ENCODE measurements at regions not wholly inside any gene's neighbourhood (a gene's known extent, or its start where the extent isn't known, plus 50 kb on each side); places are given as distances from the start of the nearest gene placed in this dataset.

GRCh38 chr13:31978021-31978420 lies 53.6 kb upstream of the FRY start:
- Histone ChIP-seq H4K20me1 (ENCODE audit: control insufficient read depth, insufficient read depth, low read depth, low read length) (no peaks in the 10 kb centered on the region), H3K4me1 (ENCODE audit: control insufficient read depth, low read length) (no peaks in the 10 kb centered on the region), H3K4me3 (ENCODE audit: low read length) (no peak overlapping the region), H3K9me3 (ENCODE audit: control insufficient read depth, insufficient read depth, low read length) (no peaks in the 10 kb centered on the region), H3K27me3 (ENCODE audit: control insufficient read depth, low read length) (no peaks in the 10 kb centered on the region), H3K9me2 (replicated peaks; ENCODE audit: control insufficient read depth, low read length) (no peaks in the 10 kb centered on the region), H3K36me3 (ENCODE audit: control insufficient read depth, low read length) (no peaks in the 10 kb centered on the region), H3K4me2 (ENCODE audit: low read length) (no peak overlapping the region), H3K27ac (ENCODE audit: low read depth, low read length) (no peak overlapping the region), H3K79me2 (ENCODE audit: control insufficient read depth, low read length) (no peaks in the 10 kb centered on the region), H3F3A (ENCODE audit: control insufficient read depth, insufficient read depth) (no peaks in the 10 kb centered on the region)
- no peak for TF ChIP-seq EZH2phosphoT487 (IDR thresholded peaks at IDR 0.05; ENCODE audit: borderline replicate concordance, low read length)
- TF ChIP-seq CTCF (IDR thresholded peaks at IDR 0.05; ENCODE audit: low read depth, low read length, poor library complexity, severe bottlenecking): no peak

- Histone ChIP-seq H3K4me2 (ENCODE audit: low read length) (no peak overlapping the region), H3K27ac (ENCODE audit: low read depth, low read length) (no peak overlapping the region)
- no peak for TF ChIP-seq CTCF (IDR thresholded peaks at IDR 0.05; ENCODE audit: low read depth, low read length, poor library complexity, severe bottlenecking)
- no peak for TF ChIP-seq EZH2phosphoT487 (IDR thresholded peaks at IDR 0.05; ENCODE audit: borderline replicate concordance, low read length)
Measured at GRCh38 chr13:31980830-31981229, 50.7 kb upstream of the FRY start.

More at GRCh38 chr13:31980830-31981229, 50.7 kb upstream of the FRY start:
- no peaks in the 10 kb centered on the region for H3K36me3 ChIP-seq (ENCODE audit: control insufficient read depth, low read length)
- H3K9me2 ChIP-seq (replicated peaks; ENCODE audit: control insufficient read depth, low read length): no peaks in the 10 kb centered on the region
- no peaks in the 10 kb centered on the region for H3K9me3 ChIP-seq (ENCODE audit: control insufficient read depth, insufficient read depth, low read length)
- H3F3A ChIP-seq (ENCODE audit: control insufficient read depth, insufficient read depth): no peaks in the 10 kb centered on the region
- no peak overlapping the region for H3K4me3 ChIP-seq (ENCODE audit: low read length)
- H3K27me3 ChIP-seq (ENCODE audit: control insufficient read depth, low read length): no peaks in the 10 kb centered on the region
- H4K20me1 ChIP-seq (ENCODE audit: control insufficient read depth, insufficient read depth, low read depth, low read length): no peaks in the 10 kb centered on the region
- H3K4me1 ChIP-seq (ENCODE audit: control insufficient read depth, low read length): no peaks in the 10 kb centered on the region
- no peaks in the 10 kb centered on the region for H3K79me2 ChIP-seq (ENCODE audit: control insufficient read depth, low read length)

All from DOHH2 (cell line).